ENCODE measurements at regions not wholly inside any gene's neighbourhood (a gene's known extent, or its start where the extent isn't known, plus 50 kb on each side); places are given as distances from the start of the nearest gene placed in this dataset.

DNA sequence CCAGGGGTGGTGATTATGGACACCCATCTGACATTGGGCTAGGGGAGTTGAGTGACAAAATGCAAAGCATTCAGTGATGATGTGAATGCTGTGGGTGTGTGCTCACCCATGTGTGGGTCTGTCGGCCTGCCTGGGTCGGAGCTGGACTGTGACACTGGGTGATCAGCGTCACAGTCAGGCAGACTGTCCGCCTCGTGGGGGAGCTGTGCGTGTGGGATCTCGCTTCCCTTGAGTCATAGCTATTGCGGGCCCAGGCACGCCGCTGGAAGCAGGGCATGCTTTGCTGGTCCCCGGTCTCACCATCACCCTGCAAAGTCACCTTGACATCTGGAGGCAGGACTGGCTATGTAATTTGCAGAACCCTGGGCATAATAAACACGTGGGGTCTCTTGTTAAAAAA is 156.9 kb upstream of the IGSF21 start:
- Histone ChIP-seq H3K4me2 (ENCODE audit: insufficient read depth, insufficient read length, low read length) (no peak overlapping the region), H3K79me1 (ENCODE audit: insufficient read depth, low read depth, low read length, poor library complexity, severe bottlenecking) (no peaks in the 10 kb centered on the region), H4K8ac (replicated peaks; ENCODE audit: insufficient read length, low read depth, low read length) (no peak overlapping the region), H2BK12ac (ENCODE audit: insufficient read length, low read depth, low read length) (no peak overlapping the region), H3K79me2 (ENCODE audit: insufficient read depth, low read length) (no peaks in the 10 kb centered on the region), H3K23ac (ENCODE audit: insufficient read length, low read depth, low read length) (no peak overlapping the region), H4K91ac (ENCODE audit: insufficient read length, low read depth, low read length) (no peak overlapping the region), H3K18ac (ENCODE audit: insufficient read length, low read depth, low read length) (no peak overlapping the region), H3K27me3 (ENCODE audit: insufficient read depth, low read length) (no peaks in the 10 kb centered on the region; the same call in 1 of the 2 replicates), H2AK5ac (ENCODE audit: insufficient read length, low read length) (no peak overlapping the region), H3K27ac (ENCODE audit: insufficient read length, low read depth, low read length) (no peak overlapping the region), H3K23me2 (ENCODE audit: insufficient read length, low read depth, low read length, poor library complexity, severe bottlenecking) (no peaks in the 10 kb centered on the region), H2BK120ac (ENCODE audit: low read depth, low read length, poor library complexity, severe bottlenecking) (no peak overlapping the region), H2BK5ac (ENCODE audit: insufficient read length, low read length) (no peak overlapping the region), H2AFZ (ENCODE audit: low read length) (no peak overlapping the region), H3K14ac (ENCODE audit: insufficient read depth, low read length) (no peak overlapping the region; the same call in 1 of the 2 replicates), H3T11ph (ENCODE audit: low read length) (no peak overlapping the region), H4K20me1 (ENCODE audit: control insufficient read depth, insufficient read depth, insufficient read length) (no peaks in the 10 kb centered on the region), H3K9ac (ENCODE audit: extremely low read depth, insufficient read length, low read length) (no peak overlapping the region), H2BK20ac (ENCODE audit: low read depth, low read length, poor library complexity, severe bottlenecking) (no peak overlapping the region), H3K4ac (ENCODE audit: low read depth, low read length) (no peak overlapping the region), H3K4me1 (ENCODE audit: insufficient read depth, low read length) (0 out of 2 replicates have a peak, but pooled peaks cover 3% of the 10 kb centered on the region), H2BK15ac (ENCODE audit: low read depth, low read length) (no peak overlapping the region), H3K9me3 (ENCODE audit: control insufficient read depth, low read depth, low read length) (no peaks in the 10 kb centered on the region), H3K56ac (ENCODE audit: insufficient read length, low read depth, low read length) (no peak overlapping the region), H4K5ac (ENCODE audit: insufficient read length, low read depth, low read length) (no peak overlapping the region)
- H3K27ac Mint-ChIP-seq, result no peak overlapping the region
- peaks cover 0 to 2% of the 10 kb centered on the region in 2 experiments; a peak in 2 of 5 replicates for H3K9me3 Mint-ChIP-seq
- peaks cover 14% of the 10 kb centered on the region for H3K27me3 Mint-ChIP-seq (ENCODE audit: low read depth)
- H3K4me3 Mint-ChIP-seq, result no peak overlapping the region
- no CpG with 5 or more reads among the region's 12 CpGs for WGBS (ENCODE audit: extremely low coverage, insufficient read length, low lambda C conversion rate)
- no peaks in the 10 kb centered on the region for H3K36me3 Mint-ChIP-seq (ENCODE audit: insufficient read depth in 1 of 3, low read depth in 3 of 3)
- TF ChIP-seq, protein P1, sequence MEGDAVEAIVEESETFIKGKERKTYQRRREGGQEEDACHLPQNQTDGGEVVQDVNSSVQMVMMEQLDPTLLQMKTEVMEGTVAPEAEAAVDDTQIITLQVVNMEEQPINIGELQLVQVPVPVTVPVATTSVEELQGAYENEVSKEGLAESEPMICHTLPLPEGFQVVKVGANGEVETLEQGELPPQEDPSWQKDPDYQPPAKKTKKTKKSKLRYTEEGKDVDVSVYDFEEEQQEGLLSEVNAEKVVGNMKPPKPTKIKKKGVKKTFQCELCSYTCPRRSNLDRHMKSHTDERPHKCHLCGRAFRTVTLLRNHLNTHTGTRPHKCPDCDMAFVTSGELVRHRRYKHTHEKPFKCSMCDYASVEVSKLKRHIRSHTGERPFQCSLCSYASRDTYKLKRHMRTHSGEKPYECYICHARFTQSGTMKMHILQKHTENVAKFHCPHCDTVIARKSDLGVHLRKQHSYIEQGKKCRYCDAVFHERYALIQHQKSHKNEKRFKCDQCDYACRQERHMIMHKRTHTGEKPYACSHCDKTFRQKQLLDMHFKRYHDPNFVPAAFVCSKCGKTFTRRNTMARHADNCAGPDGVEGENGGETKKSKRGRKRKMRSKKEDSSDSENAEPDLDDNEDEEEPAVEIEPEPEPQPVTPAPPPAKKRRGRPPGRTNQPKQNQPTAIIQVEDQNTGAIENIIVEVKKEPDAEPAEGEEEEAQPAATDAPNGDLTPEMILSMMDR (conservative IDR thresholded peaks at IDR 0.05), result no peak
- peaks cover 15 to 24% of the 10 kb centered on the region in 2 experiments for H3K4me1 Mint-ChIP-seq
- no peak for DNase-seq

Measured in H9 (cell line).